HG03060 (cell line): ENCODE measurements at regions not wholly inside any gene's neighbourhood (a gene's known extent, or its start where the extent isn't known, plus 50 kb on each side); places are given as distances from the start of the nearest gene placed in this dataset.
"Not testable (repeated sequence)": the region's sequence is repeated elsewhere in the genome, so short reads cannot be mapped to it uniquely, and the experiment has no call there.

Experiments
- ATAC-seq: cut with Tn5 transposase; IDR thresholded peaks from one replicate; pipeline ENCODE4 v1.9.1; 2021; ENCODE audit warnings: low read depth, moderate number of reproducible peaks; ENCODE audit not compliant: unreplicated experiment

- no peak for ATAC-seq
These were observed 588.3 kb downstream of the DNAH5 start for GRCh38 chr5:13356226-13356625.

GRCh38 chr5:13354611-13355010, 589.9 kb downstream of the DNAH5 start:
- no peak for ATAC-seq

- ATAC-seq, result no peak
These were observed 593.7 kb downstream of the DNAH5 start for GRCh38 chr5:13350767-13351166.

- ATAC-seq, result no peak
These were observed 595.9 kb downstream of the DNAH5 start for GRCh38 chr5:13348568-13348967.

GRCh38 chr5:13346401-13346800, 598.1 kb downstream of the DNAH5 start:
- ATAC-seq, result no peak

- ATAC-seq, result no peak
These were observed 605.4 kb downstream of the DNAH5 start for GRCh38 chr5:13339093-13339492.

GRCh38 chr5:13335026-13335425, 609.5 kb downstream of the DNAH5 start:
- not testable (repeated sequence) for ATAC-seq

GRCh38 chr5:13331585-13331984, 612.9 kb downstream of the DNAH5 start:
- no peak for ATAC-seq

GRCh38 chr5:13328316-13328715, 616.2 kb downstream of the DNAH5 start:
- ATAC-seq, result no peak

GRCh38 chr5:13325765-13326164, 618.7 kb downstream of the DNAH5 start:
- ATAC-seq, result no peak

GRCh38 chr5:13322769-13323168, 621.7 kb downstream of the DNAH5 start:
- no peak for ATAC-seq

- ATAC-seq, result no peak
These were observed 626.8 kb downstream of the DNAH5 start for GRCh38 chr5:13317654-13318053.

- no peak for ATAC-seq
These were observed 628.3 kb downstream of the DNAH5 start for GRCh38 chr5:13316176-13316575.

- no peak for ATAC-seq
These were observed 637.0 kb downstream of the DNAH5 start for GRCh38 chr5:13307480-13307879.

- ATAC-seq, result no peak
These were observed 641.0 kb downstream of the DNAH5 start for GRCh38 chr5:13303445-13303844.

GRCh38 chr5:13278811-13279210, 665.7 kb downstream of the DNAH5 start:
- no peak for ATAC-seq

GRCh38 chr5:13278148-13278547, 666.3 kb downstream of the DNAH5 start:
- ATAC-seq, result no peak

GRCh38 chr5:13276156-13276555, 668.3 kb downstream of the DNAH5 start:
- ATAC-seq, result no peak

GRCh38 chr5:13263701-13264100, 680.8 kb downstream of the DNAH5 start:
- ATAC-seq, result no peak

- no peak for ATAC-seq
These were observed 691.4 kb downstream of the DNAH5 start for GRCh38 chr5:13253111-13253510.

- ATAC-seq, result no peak
These were observed 691.8 kb downstream of the DNAH5 start for GRCh38 chr5:13252699-13253098.

GRCh38 chr5:13251623-13252376, 692.7 kb downstream of the DNAH5 start:
- no peak for ATAC-seq
